GM21528 (cell line): ENCODE measurements at regions not wholly inside any gene's neighbourhood (a gene's known extent, or its start where the extent isn't known, plus 50 kb on each side); places are given as distances from the start of the nearest gene placed in this dataset.
"Not testable (repeated sequence)": the region's sequence is repeated elsewhere in the genome, so short reads cannot be mapped to it uniquely, and the experiment has no call there.

Experiments
- ATAC-seq: cut with Tn5 transposase; IDR thresholded peaks from one replicate; pipeline ENCODE4 v1.9.1; 2021; ENCODE audit warnings: mild to moderate bottlenecking, moderate library complexity; ENCODE audit not compliant: unreplicated experiment, low FRiP score

DNA sequence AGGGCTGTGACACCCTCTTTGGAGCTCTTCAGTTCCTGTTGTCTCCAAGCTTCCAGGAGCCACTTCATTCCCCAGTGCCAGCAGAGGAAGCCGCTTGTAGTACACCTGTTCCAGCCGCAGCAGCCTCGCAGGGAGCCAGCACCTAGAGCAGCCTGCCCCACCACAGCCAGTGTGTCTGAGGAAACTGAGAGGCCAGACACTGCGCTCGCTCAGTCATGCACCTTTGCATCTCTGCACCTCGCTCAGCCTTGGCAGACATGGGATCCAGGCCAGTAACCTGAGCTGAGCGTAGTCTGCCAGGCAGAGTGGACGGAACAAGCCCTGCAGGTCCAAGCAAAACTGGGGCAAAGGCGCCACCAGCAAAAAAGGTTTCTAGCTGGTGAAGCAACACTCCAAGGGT, 1072.1 kb downstream of the JRKL start:
- no peak for ATAC-seq

DNA sequence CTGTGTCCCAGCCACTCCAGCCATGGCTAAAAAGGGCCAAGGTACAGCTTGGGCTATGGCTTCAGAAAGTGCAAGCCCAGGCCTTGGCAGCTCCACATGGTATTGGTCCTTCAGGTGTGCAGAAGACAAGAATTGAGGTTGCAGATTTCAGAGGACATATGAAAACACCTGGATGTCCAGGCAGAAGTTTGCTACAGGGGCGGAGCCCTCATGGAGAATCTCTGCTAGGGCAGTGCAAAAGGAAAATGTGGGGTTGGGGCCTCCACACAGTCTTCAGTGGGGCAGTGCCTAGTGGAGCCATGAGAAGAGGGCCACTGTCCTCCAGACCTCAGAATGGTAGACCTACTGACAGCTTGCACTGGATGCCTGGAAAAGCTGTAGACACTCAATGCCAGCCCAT, 1074.1 kb downstream of the JRKL start:
- no peak for ATAC-seq

DNA sequence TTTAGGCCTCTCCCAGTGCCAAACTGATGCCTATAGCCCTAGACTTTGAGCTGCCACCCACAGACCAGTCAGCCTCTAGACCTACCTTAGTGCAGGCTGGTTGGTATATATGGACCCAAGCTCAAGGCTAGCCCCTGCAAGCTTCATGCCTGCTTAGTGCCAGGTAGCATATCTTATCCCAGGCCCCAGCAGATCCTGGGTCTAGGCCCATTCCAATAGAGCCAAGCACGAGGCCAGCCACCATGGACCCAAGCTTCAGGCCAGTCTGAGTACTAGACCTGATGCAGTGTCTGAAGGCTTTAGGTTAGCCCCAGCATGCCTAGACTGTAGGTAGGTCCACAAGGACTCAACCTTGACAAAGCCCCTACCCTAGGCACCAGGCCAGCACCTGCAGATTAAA, 1081.7 kb downstream of the JRKL start:
- no peak for ATAC-seq

DNA sequence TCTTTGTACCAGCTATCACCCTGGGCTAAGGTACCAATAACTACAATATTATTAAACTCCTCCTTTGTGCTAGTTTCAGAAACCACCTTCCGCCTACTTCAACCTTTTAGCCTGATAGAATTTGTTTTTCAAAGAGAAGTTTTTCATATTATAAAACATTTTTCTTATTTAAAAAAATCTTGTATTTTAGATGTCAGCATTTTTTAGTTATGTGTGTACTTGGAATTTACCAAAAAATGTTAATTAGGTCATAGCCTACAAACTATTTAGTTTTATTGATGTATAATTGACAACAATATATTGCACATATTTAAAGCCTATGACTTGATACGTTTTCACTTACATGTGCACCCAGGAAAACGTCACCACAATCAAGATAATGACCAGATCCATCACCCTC, 1097.6 kb downstream of the JRKL start:
- ATAC-seq: no peak

DNA sequence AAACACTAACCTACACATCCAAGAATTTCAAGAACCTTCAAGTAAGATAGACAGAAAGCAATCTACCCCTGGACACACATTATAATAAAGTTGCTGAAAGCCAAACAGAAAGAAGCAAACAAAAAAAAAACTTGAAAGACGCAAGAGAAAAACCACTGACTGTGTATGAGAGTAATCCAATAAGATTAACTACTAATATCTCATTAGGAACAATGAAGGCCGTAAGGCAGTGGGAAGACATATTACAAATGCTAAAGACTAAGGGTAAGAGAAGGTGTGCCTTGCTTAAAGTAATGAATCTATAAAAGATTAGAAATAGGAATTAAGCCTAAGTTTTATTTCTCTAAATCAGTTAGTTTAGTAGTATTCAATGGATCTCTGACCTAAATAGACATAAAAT, 1109.1 kb downstream of the JRKL start:
- ATAC-seq: no peak

DNA sequence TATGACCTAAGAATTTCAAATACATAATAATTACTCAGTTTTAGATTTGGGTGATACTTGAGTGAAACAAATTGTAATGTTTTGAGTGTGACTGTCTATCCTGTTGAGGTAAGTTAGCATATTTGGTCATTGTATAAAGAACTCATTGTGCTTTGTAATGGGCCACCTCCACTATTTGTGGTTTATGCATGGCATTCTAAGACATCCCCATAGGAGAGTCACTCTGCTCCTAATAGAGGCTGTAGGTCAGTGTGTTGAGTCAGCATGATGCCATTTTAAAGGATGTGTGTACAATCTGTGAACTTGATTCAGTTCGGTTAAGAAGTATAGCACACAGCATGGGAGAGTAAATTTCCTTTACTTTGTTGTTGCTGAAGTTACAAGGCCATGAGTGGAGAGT, 1112.4 kb downstream of the JRKL start:
- ATAC-seq: no peak

DNA sequence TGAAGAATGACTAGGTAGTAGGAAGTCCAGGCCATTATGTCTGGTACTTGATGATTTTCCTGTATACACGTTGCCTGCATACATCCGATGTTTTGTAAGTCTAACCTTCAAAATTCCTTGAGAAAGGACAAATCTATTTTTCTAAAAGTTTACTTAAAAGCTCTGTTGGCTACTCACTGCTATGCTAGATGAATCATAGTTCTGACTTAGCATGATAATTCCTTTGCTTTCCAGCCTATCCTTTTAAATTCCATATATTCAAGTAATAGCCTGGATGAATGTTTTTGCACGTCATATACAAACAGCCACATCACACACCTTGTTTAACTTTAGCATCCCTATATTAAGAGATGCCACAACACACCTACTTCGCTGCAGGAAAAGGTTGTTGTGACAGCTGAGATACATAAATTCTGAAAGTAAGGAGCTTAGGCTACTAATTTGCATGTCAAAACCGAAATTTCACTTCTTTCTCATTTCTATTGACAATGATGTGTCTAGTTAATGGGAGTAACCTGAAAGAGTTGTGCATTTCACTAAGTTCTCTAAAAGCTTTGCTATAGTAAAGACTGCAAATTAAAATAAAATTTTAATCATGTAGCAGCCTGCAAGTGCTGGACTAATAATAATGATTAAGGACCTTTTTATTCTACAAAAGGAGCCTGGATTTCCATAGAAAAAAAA, 1116.4 kb downstream of the JRKL start:
- no peak for ATAC-seq

DNA sequence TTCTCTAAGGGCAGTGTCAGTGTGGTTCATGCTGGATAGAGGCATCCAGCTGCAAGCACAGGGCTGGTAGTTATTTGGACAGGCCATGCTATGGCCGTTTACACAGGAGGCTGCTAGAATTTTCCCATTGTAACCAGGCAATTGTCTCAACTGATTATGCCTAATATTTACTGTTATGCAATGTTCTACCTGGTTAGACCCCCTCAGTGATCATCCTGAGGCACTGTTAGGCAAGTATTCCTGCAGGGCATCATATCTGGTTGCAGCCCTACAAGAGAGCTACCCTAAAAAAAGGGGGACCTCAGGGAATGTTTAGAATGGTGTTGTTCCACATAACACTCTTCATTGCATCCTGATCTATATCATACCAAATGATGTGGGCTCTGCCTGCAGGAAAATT, 1124.6 kb downstream of the JRKL start:
- no peak for ATAC-seq

DNA sequence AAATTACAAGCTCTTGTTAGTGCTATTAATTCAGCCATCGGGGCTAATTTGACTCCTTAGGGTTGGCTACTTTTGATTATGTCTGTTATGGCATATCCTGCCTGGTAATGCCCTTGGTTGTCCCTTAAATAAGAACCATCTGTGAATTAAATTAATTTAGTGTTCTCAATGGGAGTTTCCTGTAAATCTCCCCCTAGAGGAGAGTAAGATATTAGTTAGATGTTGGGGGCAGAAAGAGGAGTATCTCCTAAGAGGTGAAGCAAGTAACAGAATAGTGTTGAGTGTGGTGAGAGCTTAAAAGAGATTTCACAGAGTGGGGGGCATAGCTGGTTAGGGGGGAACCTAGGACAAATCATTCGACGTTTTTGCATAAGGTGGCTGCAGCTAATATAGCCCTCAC, 1126.9 kb downstream of the JRKL start:
- ATAC-seq: no peak

DNA sequence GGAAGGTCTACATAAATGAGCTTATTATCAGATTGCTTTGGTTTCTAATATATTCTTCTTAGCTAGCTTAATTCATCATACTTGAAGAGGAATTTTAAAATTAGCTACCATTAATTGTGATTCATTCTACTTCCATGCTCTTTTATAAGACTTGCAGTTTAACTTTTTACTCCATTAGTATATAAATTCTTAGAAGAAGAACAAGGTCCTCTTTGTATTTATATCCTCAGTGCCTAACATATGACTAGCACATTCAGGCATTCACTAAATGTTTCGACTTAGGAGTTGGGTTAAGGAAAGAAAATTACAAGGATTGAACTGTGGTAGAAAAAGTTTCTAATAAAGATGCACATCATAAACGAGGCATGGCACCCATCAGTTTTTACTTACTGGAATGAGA, 1135.5 kb downstream of the JRKL start:
- no peak for ATAC-seq

DNA sequence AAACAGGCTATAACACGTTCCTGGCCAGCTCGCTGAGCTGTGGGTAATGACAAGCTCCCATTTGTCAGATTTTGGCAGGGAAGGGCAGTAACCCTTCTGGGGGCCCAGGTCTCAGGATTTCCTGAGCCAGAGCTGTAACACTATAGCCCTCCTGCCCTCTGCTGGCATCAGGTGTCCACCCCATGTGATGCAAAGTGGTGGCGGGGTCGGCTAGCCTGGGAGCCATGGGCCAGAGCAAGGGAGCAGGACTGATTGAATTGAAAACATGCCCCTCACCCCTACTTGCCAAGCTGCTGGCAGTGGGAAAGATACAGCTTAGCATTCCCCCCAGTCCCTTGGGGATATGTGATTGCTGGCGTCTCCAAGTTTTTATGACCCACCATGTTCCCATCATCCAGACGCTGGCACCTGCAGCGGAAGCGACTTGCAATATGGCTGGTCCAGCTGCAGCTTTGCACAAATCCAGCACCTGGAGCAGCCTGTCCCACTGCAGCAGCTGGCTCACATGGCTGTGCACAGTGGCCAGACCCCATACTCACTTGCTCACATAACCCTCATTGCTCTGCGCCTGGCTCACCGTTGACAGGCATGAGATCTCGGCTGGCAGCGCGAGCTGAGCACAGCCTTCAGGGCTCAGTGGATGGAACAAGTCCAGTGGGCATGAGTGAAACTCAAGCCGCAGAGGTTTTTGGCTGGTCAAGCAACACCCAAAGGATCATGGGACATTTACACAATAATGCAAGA, 1147.8 kb downstream of the JRKL start:
- no peak for ATAC-seq

DNA sequence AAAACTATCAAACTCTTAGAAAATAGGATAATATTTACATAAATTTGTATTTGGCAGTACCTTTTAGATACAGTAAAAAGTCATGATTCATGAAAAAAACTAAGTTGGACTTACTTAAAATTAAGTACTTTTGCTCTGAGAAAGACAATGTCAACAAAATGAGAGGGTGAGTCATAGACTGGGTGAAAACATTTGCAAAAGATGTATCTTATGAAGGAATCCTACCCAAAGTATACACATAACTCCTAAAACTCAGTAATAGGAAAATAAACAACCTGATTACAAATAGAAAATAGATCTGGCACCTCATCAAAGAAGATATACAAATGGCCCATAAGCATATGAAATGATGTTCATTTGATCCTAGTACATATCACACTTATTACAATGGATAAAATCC, 1154.6 kb downstream of the JRKL start:
- no peak for ATAC-seq

DNA sequence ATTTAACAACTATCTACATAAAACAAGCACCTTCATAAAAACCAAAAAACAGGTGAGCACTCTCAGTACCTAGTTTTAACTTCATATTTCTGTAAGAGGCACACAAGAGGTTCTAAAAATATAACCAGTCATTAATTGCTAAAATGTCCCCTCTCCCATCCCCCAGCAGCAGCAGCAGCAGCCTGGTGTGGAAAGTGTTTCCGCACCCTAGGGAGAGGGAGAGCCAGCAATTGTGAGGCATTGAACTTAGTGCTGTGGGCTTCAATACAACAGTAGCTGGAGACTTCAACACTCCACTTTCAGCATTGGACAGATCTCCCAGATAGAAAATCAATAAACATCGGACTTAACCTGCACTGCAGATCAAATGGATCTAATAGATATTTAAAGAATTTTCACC, 1158.5 kb downstream of the JRKL start:
- no peak for ATAC-seq

DNA sequence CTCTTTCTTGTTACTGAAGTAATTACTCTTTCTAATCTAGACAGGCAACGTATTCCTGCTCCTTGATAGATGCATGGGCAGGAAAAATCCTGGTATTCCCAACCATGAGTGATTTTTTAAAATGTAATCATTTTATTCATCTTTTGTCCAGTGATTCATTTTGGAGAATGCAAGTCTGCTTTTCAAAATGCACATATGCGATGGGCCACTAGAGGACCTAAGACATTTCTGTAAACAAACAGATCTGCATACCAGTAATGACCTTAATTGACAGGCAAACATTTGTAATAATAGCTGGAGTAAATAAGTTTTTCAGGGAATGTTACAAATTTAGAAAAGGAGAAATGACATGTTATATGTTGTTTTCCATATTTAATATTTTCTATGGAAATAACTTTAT, 1167.6 kb downstream of the JRKL start:
- no peak for ATAC-seq

DNA sequence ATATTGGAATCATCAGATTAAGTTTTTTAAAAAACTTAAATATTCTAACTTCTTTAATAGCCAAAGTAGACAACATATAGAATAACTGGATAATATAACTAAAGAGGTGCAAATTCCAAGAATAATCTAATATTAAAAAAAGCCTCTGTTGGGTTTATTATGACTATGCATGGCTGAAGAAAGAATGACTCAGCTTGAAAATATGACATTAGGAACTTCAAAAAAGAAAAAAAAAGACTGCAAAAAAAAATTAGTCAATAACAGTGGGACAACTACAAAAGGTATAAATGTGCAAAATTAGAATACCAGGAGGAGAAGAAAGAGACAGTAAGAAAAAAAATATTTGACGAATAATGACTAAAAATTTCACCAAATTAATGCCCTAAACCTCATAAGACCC, 1178.0 kb downstream of the JRKL start:
- ATAC-seq: no peak

DNA sequence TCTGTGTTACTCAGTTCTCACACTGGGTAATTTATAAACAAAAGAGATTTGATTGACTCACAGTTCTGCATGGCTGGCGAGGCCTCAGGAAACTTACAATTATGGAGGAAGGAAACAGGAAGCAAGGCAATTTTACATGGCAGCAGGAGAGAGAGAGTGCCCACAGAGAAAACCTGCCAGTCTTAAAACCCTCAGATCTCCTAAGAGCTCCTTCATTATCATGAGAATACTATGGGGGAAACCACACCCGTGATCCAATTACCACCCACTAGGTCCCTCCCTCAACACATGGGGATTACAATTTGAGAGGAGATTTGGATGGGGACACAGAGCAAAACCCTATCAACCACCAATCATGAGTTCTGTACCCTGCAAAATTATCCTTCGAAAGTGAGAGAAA, 1180.8 kb downstream of the JRKL start:
- no peak for ATAC-seq

DNA sequence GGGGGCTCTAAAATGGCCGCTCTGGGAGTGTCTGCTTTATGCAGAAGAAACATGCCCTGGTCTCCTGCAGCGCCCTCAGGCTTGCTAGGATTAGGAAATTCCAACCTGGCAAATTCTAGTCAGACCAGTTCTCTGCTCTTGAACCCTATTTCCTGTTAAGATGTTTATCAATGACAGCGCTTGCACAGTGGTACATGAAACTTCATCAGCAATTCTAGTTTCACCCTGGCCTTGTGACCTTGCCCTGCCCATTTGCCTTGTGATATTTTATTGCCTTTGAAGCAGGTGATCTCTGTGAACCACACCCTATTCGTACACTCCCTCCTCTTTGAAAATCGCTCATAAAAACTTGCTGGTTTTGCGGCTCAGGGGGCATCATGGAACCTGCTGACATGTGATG, 1184.0 kb downstream of the JRKL start:
- not testable (repeated sequence) for ATAC-seq

DNA sequence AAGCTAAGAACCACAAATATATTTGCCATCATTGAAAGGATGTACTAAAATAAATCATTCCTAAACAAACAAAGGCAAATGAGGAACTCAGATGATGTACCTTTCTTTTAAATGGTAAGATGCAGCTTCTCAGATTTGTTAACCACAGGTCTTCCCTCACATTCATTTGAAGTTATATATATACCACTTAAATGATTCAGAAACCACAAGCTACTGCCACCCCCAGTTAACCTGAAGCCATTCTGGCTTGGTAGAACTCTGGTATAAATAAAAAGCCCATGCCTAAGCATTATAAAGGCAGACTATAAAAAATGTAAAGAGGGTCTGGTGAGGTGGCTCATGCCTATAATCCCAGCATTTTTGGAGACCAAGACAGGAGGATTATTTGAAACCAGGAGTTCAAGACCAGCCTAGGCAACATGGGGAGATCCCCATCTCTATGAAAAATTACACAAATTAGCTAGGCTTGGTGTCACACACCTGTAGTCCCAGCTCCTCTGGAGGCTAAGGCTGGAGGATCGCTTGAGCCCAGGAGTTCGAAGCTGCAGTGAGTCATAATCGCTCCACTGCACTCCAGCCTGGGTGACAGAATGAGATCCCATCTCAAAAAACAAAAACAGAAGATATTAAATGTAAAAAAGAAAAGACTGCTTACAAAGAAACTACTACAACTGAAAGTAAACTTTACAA, 1185.3 kb downstream of the JRKL start:
- no peak for ATAC-seq

DNA sequence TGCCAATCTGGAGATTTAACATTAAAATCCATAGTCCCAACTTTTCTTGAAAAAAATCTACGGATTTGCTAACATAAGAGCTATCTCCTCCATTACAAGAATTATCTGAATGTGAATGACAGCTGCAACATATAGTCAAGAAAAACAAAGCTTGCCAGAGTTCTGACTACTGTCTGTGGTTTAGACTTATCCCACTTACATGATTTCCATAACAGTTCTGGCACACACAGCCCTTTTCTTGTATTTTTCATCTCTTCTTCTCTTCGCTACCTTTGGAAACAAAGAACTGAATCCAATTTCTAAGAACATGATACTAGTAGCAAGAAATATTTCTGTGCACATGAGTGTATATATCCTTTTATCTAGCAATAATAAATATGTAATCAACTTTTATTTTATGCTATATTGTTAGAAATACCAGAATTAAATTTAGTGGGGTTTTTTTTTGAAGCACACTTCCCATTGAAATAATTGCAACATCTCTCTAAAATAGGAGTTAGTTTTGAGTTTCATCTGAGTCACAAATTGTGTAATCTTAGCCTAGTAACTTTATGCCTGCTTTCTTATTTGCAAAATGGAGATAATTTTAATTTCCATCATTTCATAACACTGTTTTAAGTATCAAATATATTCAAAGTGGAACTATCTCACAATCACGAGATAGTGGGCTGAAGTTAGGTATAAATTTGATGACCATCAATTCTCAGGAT, 1217.6 kb downstream of the JRKL start:
- ATAC-seq: no peak

DNA sequence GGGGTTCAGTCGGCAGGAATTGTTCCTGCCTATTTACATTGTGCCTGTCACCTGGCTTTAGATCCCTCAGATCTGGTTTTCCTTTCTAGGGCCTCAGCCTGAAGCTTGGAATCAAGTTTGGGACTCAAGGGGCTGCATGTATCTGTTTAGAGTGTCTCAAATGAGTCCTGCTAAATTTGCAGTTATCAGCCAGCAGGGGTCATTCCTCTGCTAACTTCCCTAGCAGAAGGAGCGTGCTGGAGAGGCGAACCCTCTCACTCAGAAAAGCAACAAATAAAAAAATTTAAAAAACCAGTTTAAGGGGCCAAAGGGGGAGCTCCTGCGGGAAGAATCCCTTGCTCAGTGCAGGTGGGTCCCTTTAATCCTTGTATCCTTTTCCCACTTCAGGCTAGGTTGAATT, 1220.2 kb downstream of the JRKL start:
- no peak for ATAC-seq

DNA sequence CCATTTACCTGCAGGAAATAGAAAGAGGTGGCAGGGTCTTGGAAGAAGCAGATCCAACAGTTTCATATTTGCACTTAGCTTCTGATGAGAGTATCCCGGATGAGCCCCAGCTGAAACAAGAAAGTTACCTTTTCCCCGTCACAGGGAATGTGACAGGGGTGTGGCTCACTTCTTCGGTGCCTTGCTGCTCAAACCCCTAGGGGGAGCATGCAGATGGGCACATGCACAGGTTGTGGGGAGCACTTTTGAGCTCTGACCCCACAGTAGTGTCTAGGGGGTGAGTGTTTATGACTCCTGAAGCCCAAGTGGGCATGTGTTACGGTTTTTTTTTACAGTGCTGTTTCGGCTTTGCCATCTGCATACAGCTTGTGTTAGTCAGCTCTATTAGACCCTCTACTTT, 1221.0 kb downstream of the JRKL start:
- ATAC-seq: no peak
